SK-N-SH treated with all-trans-retinoic acid at 6 μM for 48 hours (cell line): ENCODE measurements at regions not wholly inside any gene's neighbourhood (a gene's known extent, or its start where the extent isn't known, plus 50 kb on each side); places are given as distances from the start of the nearest gene placed in this dataset.
A peak's percentile ranks its signal among the peaks of the same experiment; 100 is the strongest.

Experiments used
- ATAC-seq: fragments of 200-7000 bp; cut with Tn5 transposase; 3 replicates; pipeline ENCODE4 v1.9.1; 2020; ENCODE audit warnings: mild to moderate bottlenecking, moderate library complexity
- ARNTL ChIP-seq: fragments of 450-650 bp; formaldehyde crosslinking; IDR thresholded peaks from 2 replicates; pipeline ENCODE4 v1.5.0; 2020; ENCODE audit warnings: low read depth, mild to moderate bottlenecking, moderate library complexity, borderline replicate concordance
- BACH2 ChIP-seq: fragments of 250-450 bp; sonication (Bioruptor Pico); IDR thresholded peaks from 2 replicates; pipeline ENCODE4 v1.9.0; 2021; ENCODE audit warnings: mild to moderate bottlenecking, borderline replicate concordance
- CSDC2 ChIP-seq: fragments of 250-450 bp; sonication (Bioruptor Pico); IDR thresholded peaks from 2 replicates; pipeline ENCODE4 v1.5.0; 2020; ENCODE audit warnings: mild to moderate bottlenecking, moderate library complexity
- CSRNP3 ChIP-seq: fragments of 250-450 bp; sonication (Bioruptor Pico); IDR thresholded peaks from 2 replicates; pipeline ENCODE4 v1.5.1; 2021; ENCODE audit warnings: mild to moderate bottlenecking, moderate library complexity
- GLIS3 ChIP-seq: fragments of 250-450 bp; sonication (Bioruptor Pico); IDR thresholded peaks from 2 replicates; pipeline ENCODE4 v1.5.0; 2020; ENCODE audit warnings: mild to moderate bottlenecking, moderate library complexity
- ISL1 ChIP-seq: fragments of 250-450 bp; sonication (Bioruptor Pico); IDR thresholded peaks from 2 replicates; pipeline ENCODE4 v2.1.2; 2022; ENCODE audit warnings: mild to moderate bottlenecking, moderate library complexity
- OSR1 ChIP-seq: fragments of 250-450 bp; sonication (Bioruptor Pico); IDR thresholded peaks from 2 replicates; pipeline ENCODE4 v1.8.0; 2022; ENCODE audit warnings: moderate library complexity, mild to moderate bottlenecking, inconsistent platforms
- RARB ChIP-seq: fragments of 250-450 bp; sonication (Bioruptor Pico); IDR thresholded peaks from 2 replicates; pipeline ENCODE4 v1.8.0; 2021; ENCODE audit warnings: mild to moderate bottlenecking, moderate library complexity
- SNAI2 ChIP-seq: fragments of 250-450 bp; sonication (Bioruptor Pico); IDR thresholded peaks from 2 replicates; pipeline ENCODE4 v1.5.0; 2020; ENCODE audit warnings: mild to moderate bottlenecking, moderate library complexity
- TCF4 ChIP-seq: fragments of 250-450 bp; sonication (Bioruptor Pico); IDR thresholded peaks from 2 replicates; pipeline ENCODE4 v1.8.0; 2021; ENCODE audit warnings: mild to moderate bottlenecking, moderate library complexity, borderline replicate concordance
- TOX ChIP-seq: fragments of 250-450 bp; sonication (Bioruptor Pico); IDR thresholded peaks from 2 replicates; pipeline ENCODE4 v1.8.0; 2021; ENCODE audit warnings: mild to moderate bottlenecking, moderate library complexity, borderline replicate concordance
- ZC3H10 ChIP-seq: fragments of 250-450 bp; sonication (Bioruptor Pico); IDR thresholded peaks from 2 replicates; pipeline ENCODE4 v1.5.1; 2021; ENCODE audit warnings: mild to moderate bottlenecking, moderate library complexity
- ZFP3 ChIP-seq: fragments of 250-450 bp; sonication (Bioruptor Pico); IDR thresholded peaks from 2 replicates; pipeline ENCODE4 v1.5.0; 2020; ENCODE audit warnings: mild to moderate bottlenecking, moderate library complexity
- ZFP30 ChIP-seq: fragments of 450-650 bp; formaldehyde crosslinking; IDR thresholded peaks from 2 replicates; pipeline ENCODE4 v1.5.0; 2022; ENCODE audit warnings: mild to moderate bottlenecking, moderate library complexity
- ZNF565 ChIP-seq: fragments of 450-650 bp; formaldehyde crosslinking; conservative IDR thresholded peaks from 2 replicates; pipeline ENCODE4 v1.5.0; 2020; ENCODE audit warnings: low read depth, mild to moderate bottlenecking, moderate library complexity
- ZNF70 ChIP-seq: fragments of 450-650 bp; formaldehyde crosslinking; IDR thresholded peaks from 2 replicates; pipeline ENCODE4 v1.5.0; 2020; ENCODE audit warnings: mild to moderate bottlenecking, moderate library complexity
- ZNF8 ChIP-seq: fragments of 450-650 bp; formaldehyde crosslinking; IDR thresholded peaks from 2 replicates; pipeline ENCODE4 v1.5.0; 2020; ENCODE audit warnings: mild to moderate bottlenecking, moderate library complexity
- TF ChIP-seq, protein P1 (sequence below): fragments of 250-450 bp; sonication (Bioruptor Pico); IDR thresholded peaks from 2 replicates; pipeline ENCODE4 v1.8.0; 2020; ENCODE audit warnings: mild to moderate bottlenecking, moderate library complexity, borderline replicate concordance
- TF ChIP-seq, protein P2 (sequence below): fragments of 250-450 bp; sonication (Bioruptor Pico); IDR thresholded peaks from 2 replicates; pipeline ENCODE4 v1.8.0; 2021; ENCODE audit warnings: low read depth, mild to moderate bottlenecking, moderate library complexity, borderline replicate concordance
- TF ChIP-seq, protein P3 (sequence below): fragments of 250-450 bp; sonication (Bioruptor Pico); IDR thresholded peaks from 2 replicates; pipeline ENCODE4 v1.5.0; 2020; ENCODE audit warnings: mild to moderate bottlenecking, moderate library complexity
- TF ChIP-seq, protein P4 (sequence below): fragments of 250-450 bp; sonication (Bioruptor Pico); IDR thresholded peaks from 2 replicates; pipeline ENCODE4 v1.5.1; 2020; ENCODE audit warnings: low read depth, mild to moderate bottlenecking, moderate library complexity

DNA sequence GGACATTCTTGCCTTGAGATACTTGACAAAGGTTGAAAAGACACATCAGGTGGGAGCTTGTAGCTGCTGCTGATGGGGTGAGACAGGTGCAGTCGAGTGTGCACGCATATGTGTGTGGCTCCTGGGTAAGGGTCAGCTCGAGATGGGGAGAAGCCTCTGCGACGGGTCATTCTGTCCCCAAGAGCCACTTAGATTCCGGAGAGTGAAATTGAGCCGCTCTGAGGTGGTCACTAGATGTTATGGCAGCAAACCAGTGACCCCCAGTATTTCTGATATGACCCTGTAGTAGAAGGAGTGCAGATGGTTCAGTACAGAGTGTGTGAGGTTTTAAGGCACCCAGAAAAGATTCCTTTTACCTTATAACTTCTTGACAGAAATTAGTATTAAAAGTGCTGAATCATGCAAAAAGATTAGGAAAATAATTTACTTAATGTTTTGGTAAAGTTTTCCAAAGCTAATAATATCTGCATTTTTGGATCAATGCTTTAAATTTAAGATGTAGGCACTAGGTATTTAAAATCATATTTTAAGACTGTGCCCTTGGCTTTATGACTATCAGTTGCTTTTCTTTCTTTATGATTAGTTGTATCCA, 241.9 kb upstream of the TOPAZ1 start:
- no peak for ATAC-seq
- TF ChIP-seq ISL1 (CRISPR knock-in tag) (no peak), CSDC2 (CRISPR knock-in tag) (no peak), ZNF565 (CRISPR knock-in tag) (no peak), ZNF70 (no peak), ZFP30 (no peak), CSRNP3 (CRISPR knock-in tag) (no peak), GLIS3 (CRISPR knock-in tag) (no peak), ZNF8 (no peak), BACH2 (no peak), ARNTL (no peak), ZC3H10 (CRISPR knock-in tag) (no peak), OSR1 (CRISPR knock-in tag) (no peak), RARB (no peak), ZFP3 (no peak), TOX (no peak)
- TF ChIP-seq, protein P1, sequence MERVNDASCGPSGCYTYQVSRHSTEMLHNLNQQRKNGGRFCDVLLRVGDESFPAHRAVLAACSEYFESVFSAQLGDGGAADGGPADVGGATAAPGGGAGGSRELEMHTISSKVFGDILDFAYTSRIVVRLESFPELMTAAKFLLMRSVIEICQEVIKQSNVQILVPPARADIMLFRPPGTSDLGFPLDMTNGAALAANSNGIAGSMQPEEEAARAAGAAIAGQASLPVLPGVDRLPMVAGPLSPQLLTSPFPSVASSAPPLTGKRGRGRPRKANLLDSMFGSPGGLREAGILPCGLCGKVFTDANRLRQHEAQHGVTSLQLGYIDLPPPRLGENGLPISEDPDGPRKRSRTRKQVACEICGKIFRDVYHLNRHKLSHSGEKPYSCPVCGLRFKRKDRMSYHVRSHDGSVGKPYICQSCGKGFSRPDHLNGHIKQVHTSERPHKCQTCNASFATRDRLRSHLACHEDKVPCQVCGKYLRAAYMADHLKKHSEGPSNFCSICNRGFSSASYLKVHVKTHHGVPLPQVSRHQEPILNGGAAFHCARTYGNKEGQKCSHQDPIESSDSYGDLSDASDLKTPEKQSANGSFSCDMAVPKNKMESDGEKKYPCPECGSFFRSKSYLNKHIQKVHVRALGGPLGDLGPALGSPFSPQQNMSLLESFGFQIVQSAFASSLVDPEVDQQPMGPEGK (CRISPR knock-in tag), result no peak
- TF ChIP-seq, protein P2, sequence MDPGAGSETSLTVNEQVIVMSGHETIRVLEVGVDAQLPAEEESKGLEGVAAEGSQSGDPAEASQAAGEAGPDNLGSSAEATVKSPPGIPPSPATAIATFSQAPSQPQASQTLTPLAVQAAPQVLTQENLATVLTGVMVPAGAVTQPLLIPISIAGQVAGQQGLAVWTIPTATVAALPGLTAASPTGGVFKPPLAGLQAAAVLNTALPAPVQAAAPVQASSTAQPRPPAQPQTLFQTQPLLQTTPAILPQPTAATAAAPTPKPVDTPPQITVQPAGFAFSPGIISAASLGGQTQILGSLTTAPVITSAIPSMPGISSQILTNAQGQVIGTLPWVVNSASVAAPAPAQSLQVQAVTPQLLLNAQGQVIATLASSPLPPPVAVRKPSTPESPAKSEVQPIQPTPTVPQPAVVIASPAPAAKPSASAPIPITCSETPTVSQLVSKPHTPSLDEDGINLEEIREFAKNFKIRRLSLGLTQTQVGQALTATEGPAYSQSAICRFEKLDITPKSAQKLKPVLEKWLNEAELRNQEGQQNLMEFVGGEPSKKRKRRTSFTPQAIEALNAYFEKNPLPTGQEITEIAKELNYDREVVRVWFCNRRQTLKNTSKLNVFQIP (CRISPR knock-in tag), result no peak

GRCh38 chr3:44000586-44000985, 241.1 kb upstream of the TOPAZ1 start:
- peak; percentile 42 for ATAC-seq
- TF ChIP-seq SNAI2 (CRISPR knock-in tag) (no peak), ZFP30 (no peak), GLIS3 (CRISPR knock-in tag) (no peak), TOX (no peak), ZNF8 (no peak), CSDC2 (CRISPR knock-in tag) (no peak), OSR1 (CRISPR knock-in tag) (no peak), ZNF70 (no peak), CSRNP3 (CRISPR knock-in tag) (no peak), ZFP3 (no peak), ISL1 (CRISPR knock-in tag) (no peak), TCF4 (CRISPR knock-in tag) (no peak), RARB (no peak)
- TF ChIP-seq, protein P3, sequence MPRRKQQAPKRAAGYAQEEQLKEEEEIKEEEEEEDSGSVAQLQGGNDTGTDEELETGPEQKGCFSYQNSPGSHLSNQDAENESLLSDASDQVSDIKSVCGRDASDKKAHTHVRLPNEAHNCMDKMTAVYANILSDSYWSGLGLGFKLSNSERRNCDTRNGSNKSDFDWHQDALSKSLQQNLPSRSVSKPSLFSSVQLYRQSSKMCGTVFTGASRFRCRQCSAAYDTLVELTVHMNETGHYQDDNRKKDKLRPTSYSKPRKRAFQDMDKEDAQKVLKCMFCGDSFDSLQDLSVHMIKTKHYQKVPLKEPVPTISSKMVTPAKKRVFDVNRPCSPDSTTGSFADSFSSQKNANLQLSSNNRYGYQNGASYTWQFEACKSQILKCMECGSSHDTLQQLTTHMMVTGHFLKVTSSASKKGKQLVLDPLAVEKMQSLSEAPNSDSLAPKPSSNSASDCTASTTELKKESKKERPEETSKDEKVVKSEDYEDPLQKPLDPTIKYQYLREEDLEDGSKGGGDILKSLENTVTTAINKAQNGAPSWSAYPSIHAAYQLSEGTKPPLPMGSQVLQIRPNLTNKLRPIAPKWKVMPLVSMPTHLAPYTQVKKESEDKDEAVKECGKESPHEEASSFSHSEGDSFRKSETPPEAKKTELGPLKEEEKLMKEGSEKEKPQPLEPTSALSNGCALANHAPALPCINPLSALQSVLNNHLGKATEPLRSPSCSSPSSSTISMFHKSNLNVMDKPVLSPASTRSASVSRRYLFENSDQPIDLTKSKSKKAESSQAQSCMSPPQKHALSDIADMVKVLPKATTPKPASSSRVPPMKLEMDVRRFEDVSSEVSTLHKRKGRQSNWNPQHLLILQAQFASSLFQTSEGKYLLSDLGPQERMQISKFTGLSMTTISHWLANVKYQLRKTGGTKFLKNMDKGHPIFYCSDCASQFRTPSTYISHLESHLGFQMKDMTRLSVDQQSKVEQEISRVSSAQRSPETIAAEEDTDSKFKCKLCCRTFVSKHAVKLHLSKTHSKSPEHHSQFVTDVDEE (CRISPR knock-in tag), result no peak
- TF ChIP-seq, protein P4, sequence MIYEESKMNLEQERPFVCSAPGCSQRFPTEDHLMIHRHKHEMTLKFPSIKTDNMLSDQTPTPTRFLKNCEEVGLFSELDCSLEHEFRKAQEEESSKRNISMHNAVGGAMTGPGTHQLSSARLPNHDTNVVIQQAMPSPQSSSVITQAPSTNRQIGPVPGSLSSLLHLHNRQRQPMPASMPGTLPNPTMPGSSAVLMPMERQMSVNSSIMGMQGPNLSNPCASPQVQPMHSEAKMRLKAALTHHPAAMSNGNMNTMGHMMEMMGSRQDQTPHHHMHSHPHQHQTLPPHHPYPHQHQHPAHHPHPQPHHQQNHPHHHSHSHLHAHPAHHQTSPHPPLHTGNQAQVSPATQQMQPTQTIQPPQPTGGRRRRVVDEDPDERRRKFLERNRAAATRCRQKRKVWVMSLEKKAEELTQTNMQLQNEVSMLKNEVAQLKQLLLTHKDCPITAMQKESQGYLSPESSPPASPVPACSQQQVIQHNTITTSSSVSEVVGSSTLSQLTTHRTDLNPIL (CRISPR knock-in tag), result no peak
- TF ChIP-seq, protein P1 (CRISPR knock-in tag), result no peak
